ENCODE measurements at regions not wholly inside any gene's neighbourhood (a gene's known extent, or its start where the extent isn't known, plus 50 kb on each side); places are given as distances from the start of the nearest gene placed in this dataset.

GRCh38 chr9:71254592-71255277 is 133.3 kb upstream of the TRPM3 start:
- DNase-seq (ENCODE audit: low read depth, low spot score) = no peak
- no peaks in the 10 kb centered on the region for H3K9me3 ChIP-seq (ENCODE audit: control insufficient read depth, insufficient read depth, low read length)
- H3K27me3 ChIP-seq (ENCODE audit: control insufficient read depth, insufficient read depth, low read length) = no peaks in the 10 kb centered on the region
- no peak overlapping the region for H3K27ac ChIP-seq (ENCODE audit: low read depth, low read length)
- H3K4me3 ChIP-seq (ENCODE audit: low read depth, low read length) = no peak overlapping the region
- ChIA-PET CTCF (interaction anchor here (1.0 kb wide), 1 partner anchor 615 kb away, joined by 3 read pairs; no protein-coding TSS in a partner anchor), POLR2A (no interaction called here)
- no peak for TF ChIP-seq CTCF (IDR thresholded peaks at IDR 0.05; ENCODE audit: low read depth, low read length)

DNA sequence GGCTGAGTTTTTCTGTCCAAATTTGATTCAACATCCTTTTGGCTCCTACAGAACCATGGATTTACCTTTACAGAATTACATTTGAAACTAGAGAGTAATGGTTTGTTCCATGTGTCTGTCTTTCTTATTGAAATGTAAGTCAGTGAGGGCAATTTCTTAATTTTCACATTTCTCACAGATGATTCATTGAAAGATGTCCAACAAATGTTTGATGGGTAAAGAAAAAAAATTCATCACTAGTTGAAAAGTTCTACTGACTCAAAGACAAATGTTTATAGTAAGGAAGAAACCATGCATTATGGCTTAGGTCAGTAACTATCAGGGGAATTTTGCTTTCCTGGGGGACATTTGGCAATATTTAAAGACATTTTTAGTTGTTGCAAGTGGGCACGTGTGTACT is 131.6 kb upstream of the TRPM3 start:
- CTCF ChIA-PET = interaction anchor here (0.9 kb wide), 1 partner anchor 613 kb away, joined by 4 read pairs; no protein-coding TSS in a partner anchor
- DNase-seq (ENCODE audit: low read depth, low spot score) = no peak

DNA sequence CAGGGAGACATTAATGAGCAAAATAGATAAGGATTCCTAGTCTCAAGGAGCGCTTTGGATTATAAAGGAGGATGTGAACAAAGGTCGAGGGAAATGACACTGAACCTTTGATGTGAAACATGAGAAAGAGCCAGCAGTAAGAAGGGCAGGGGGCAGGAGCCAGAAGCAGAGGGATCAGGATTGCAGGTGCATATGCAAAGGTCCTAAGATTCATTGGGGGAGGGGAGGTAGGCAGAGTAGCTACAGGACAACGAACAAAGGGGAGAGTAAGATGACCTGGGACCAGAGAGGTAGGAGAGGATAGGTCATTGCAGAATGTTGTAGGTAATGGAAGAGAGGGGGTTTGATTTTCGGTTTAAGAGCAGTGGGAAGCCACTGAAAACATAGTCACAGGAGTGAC is 129.2 kb upstream of the TRPM3 start:
- no peaks in the 10 kb centered on the region for H3K9me3 ChIP-seq (ENCODE audit: control insufficient read depth, insufficient read depth, low read length)
- H3K4me3 ChIP-seq (ENCODE audit: low read depth, low read length) = no peak overlapping the region
- no peak for TF ChIP-seq CTCF (IDR thresholded peaks at IDR 0.05; ENCODE audit: low read depth, low read length)
- CTCF ChIA-PET = interaction anchor here (0.6 to 5.5 kb wide), 26 partner anchors 10 to 1643 kb away, joined by 3 to 239 read pairs (median 4); no protein-coding TSS in a partner anchor
- no peaks in the 10 kb centered on the region for H3K27me3 ChIP-seq (ENCODE audit: control insufficient read depth, insufficient read depth, low read length)
- POLR2A ChIA-PET = no interaction called here
- DNase-seq (ENCODE audit: low read depth, low spot score) = no peak
- no peak overlapping the region for H3K27ac ChIP-seq (ENCODE audit: low read depth, low read length)

More for the DNA sequence above, 131.6 kb upstream of the TRPM3 start:
- H3K9me3 ChIP-seq (ENCODE audit: control insufficient read depth, insufficient read depth, low read length) = no peaks in the 10 kb centered on the region
- no peaks in the 10 kb centered on the region for H3K27me3 ChIP-seq (ENCODE audit: control insufficient read depth, insufficient read depth, low read length)
- no peak overlapping the region for H3K27ac ChIP-seq (ENCODE audit: low read depth, low read length)
- no peak for TF ChIP-seq CTCF (IDR thresholded peaks at IDR 0.05; ENCODE audit: low read depth, low read length)
- POLR2A ChIA-PET = no interaction called here
- H3K4me3 ChIP-seq (ENCODE audit: low read depth, low read length) = no peak overlapping the region

GRCh38 chr9:71249729-71250317 is 128.4 kb upstream of the TRPM3 start:
- Histone ChIP-seq H3K27ac (ENCODE audit: low read depth, low read length) (no peak overlapping the region), H3K4me3 (ENCODE audit: low read depth, low read length) (no peak overlapping the region), H3K9me3 (ENCODE audit: control insufficient read depth, insufficient read depth, low read length) (no peaks in the 10 kb centered on the region), H3K27me3 (ENCODE audit: control insufficient read depth, insufficient read depth, low read length) (no peaks in the 10 kb centered on the region)
- DNase-seq (ENCODE audit: low read depth, low spot score) = peak; percentile 30
- ChIA-PET POLR2A (no interaction called here), CTCF (interaction anchor here (0.6 to 5.5 kb wide), 33 partner anchors 8 to 1642 kb away, joined by 3 to 239 read pairs (median 4); no protein-coding TSS in a partner anchor)
- TF ChIP-seq CTCF (IDR thresholded peaks at IDR 0.05; ENCODE audit: low read depth, low read length) = peak; percentile 81

DNA sequence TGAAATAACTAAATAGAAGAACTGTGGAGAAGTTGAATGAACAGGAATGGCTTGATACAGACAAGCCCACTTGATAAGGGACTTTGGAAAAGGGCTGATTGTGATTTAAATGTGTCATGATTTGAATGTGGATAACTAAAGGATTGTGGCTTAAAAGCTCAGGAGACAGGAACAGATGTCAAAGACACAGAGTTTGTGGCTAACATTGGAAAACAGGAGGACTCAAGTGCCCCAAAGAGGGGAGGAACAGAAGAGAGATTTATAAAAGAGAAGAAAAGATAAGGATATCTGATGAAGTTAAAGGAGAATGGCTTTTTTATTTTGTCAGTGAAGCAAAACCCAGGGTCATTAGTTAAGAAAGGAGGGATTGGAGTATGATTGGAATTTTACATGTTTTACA is 124.2 kb upstream of the TRPM3 start:
- no peaks in the 10 kb centered on the region for H3K27me3 ChIP-seq (ENCODE audit: control insufficient read depth, insufficient read depth, low read length)
- no peak overlapping the region for H3K27ac ChIP-seq (ENCODE audit: low read depth, low read length)
- no peaks in the 10 kb centered on the region for H3K9me3 ChIP-seq (ENCODE audit: control insufficient read depth, insufficient read depth, low read length)
- no peak overlapping the region for H3K4me3 ChIP-seq (ENCODE audit: low read depth, low read length)
- DNase-seq (ENCODE audit: low read depth, low spot score) = no peak
- POLR2A ChIA-PET = no interaction called here
- CTCF ChIA-PET = no interaction called here
- TF ChIP-seq CTCF (IDR thresholded peaks at IDR 0.05; ENCODE audit: low read depth, low read length) = no peak
